ENCODE measurements at regions not wholly inside any gene's neighbourhood (a gene's known extent, or its start where the extent isn't known, plus 50 kb on each side); places are given as distances from the start of the nearest gene placed in this dataset.

GRCh38 chr13:73898276-73898675 is 235.9 kb downstream of the KLF12 start:
- Mint-ChIP-seq H3K4me3 (ENCODE audit: unreplicated experiment) (no peak overlapping the region), H3K4me1 (ENCODE audit: low read depth) (peaks cover 4% of the 10 kb centered on the region), H3K27me3 (ENCODE audit: low read depth) (no peaks in the 10 kb centered on the region), H3K27ac (ENCODE audit: unreplicated experiment) (no peak overlapping the region), H3K9me3 (ENCODE audit: low read depth) (no peaks in the 10 kb centered on the region), H3K36me3 (ENCODE audit: low read depth) (no peaks in the 10 kb centered on the region)
- no peak for DNase-seq (ENCODE audit: low spot score)
- TF ChIP-seq CTCF (IDR thresholded peaks at IDR 0.05), result no peak

GRCh38 chr13:73894995-73895571 is 239.1 kb downstream of the KLF12 start:
- H3K27me3 Mint-ChIP-seq (ENCODE audit: low read depth), result no peaks in the 10 kb centered on the region

GRCh38 chr13:73893833-73894232 is 240.4 kb downstream of the KLF12 start:
- no peak for TF ChIP-seq CTCF (IDR thresholded peaks at IDR 0.05)
- H3K27me3 Mint-ChIP-seq (ENCODE audit: low read depth), result no peaks in the 10 kb centered on the region
- DNase-seq (ENCODE audit: low spot score), result no peak
- H3K4me3 Mint-ChIP-seq (ENCODE audit: unreplicated experiment), result no peak overlapping the region
- no peaks in the 10 kb centered on the region for H3K9me3 Mint-ChIP-seq (ENCODE audit: low read depth)
- H3K27ac Mint-ChIP-seq (ENCODE audit: unreplicated experiment), result no peak overlapping the region
- H3K36me3 Mint-ChIP-seq (ENCODE audit: low read depth), result no peaks in the 10 kb centered on the region
- peaks cover 20% of the 10 kb centered on the region for H3K4me1 Mint-ChIP-seq (ENCODE audit: low read depth)

More at GRCh38 chr13:73894995-73895571, 239.1 kb downstream of the KLF12 start:
- Mint-ChIP-seq H3K27ac (ENCODE audit: unreplicated experiment) (no peak overlapping the region), H3K4me3 (ENCODE audit: unreplicated experiment) (no peak overlapping the region), H3K4me1 (ENCODE audit: low read depth) (peaks cover 20% of the 10 kb centered on the region), H3K9me3 (ENCODE audit: low read depth) (no peaks in the 10 kb centered on the region), H3K36me3 (ENCODE audit: low read depth) (no peaks in the 10 kb centered on the region)
- TF ChIP-seq CTCF (IDR thresholded peaks at IDR 0.05), result no peak
- no peak for DNase-seq (ENCODE audit: low spot score)

GRCh38 chr13:73891805-73892204 is 242.4 kb downstream of the KLF12 start:
- no peaks in the 10 kb centered on the region for H3K9me3 Mint-ChIP-seq (ENCODE audit: low read depth)
- DNase-seq (ENCODE audit: low spot score), result no peak
- no peak for TF ChIP-seq CTCF (IDR thresholded peaks at IDR 0.05)
- no peaks in the 10 kb centered on the region for H3K36me3 Mint-ChIP-seq (ENCODE audit: low read depth)
- H3K27ac Mint-ChIP-seq (ENCODE audit: unreplicated experiment), result no peak overlapping the region
- H3K4me1 Mint-ChIP-seq (ENCODE audit: low read depth), result peaks cover 16% of the 10 kb centered on the region
- H3K4me3 Mint-ChIP-seq (ENCODE audit: unreplicated experiment), result no peak overlapping the region
- H3K27me3 Mint-ChIP-seq (ENCODE audit: low read depth), result no peaks in the 10 kb centered on the region

- no peak overlapping the region for H3K27ac Mint-ChIP-seq (ENCODE audit: unreplicated experiment)
- no peak for TF ChIP-seq CTCF (IDR thresholded peaks at IDR 0.05)
- peaks cover 7% of the 10 kb centered on the region for H3K4me1 Mint-ChIP-seq (ENCODE audit: low read depth)
- H3K27me3 Mint-ChIP-seq (ENCODE audit: low read depth), result no peaks in the 10 kb centered on the region
- no peak for DNase-seq (ENCODE audit: low spot score)
- no peaks in the 10 kb centered on the region for H3K9me3 Mint-ChIP-seq (ENCODE audit: low read depth)
- H3K4me3 Mint-ChIP-seq (ENCODE audit: unreplicated experiment), result no peak overlapping the region
- H3K36me3 Mint-ChIP-seq (ENCODE audit: low read depth), result peaks cover 10% of the 10 kb centered on the region
These were observed 251.0 kb downstream of the KLF12 start for GRCh38 chr13:73883162-73883561.

Measured in chondrocyte (in vitro differentiated cells).